ENCODE measurements at regions not wholly inside any gene's neighbourhood (a gene's known extent, or its start where the extent isn't known, plus 50 kb on each side); places are given as distances from the start of the nearest gene placed in this dataset.

DNA sequence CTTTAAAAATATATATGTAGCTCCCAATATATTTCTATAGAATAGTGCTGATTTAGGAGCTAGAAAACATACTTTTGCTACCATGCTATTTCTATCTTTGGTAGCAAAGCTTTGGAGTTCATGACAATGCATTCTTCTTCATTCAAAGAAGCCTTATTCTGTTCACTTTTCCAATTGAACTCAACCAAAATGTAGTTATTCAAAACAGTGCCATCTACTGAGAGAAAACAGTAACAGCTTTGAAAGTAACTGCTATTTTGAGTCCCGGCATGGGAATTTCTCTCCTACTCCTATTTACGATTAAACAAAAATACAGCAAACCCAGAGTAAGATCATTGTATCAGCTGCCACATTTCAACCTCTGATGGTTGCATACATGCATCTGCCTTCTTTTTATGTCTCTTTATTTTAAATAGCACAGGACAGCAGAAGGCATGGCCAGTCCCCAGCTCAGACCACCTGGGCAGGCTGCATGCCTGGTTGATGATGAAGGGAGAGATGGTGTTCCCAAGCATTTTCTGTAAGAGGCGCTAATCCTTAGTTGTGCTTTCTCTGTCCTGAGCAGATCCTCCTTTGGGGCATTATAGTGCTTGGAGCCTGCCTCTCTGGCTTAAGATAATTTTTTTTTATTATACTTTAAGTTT lies 69.7 kb upstream of the SULT1C3 start:
- ChIA-PET CTCF (interaction anchor here (0.8 to 1.9 kb wide), 8 partner anchors 9 to 1607 kb away, joined by 3 to 14 read pairs (median 3); no protein-coding TSS in a partner anchor), POLR2A (no interaction called here)
- DNase-seq (ENCODE audit: low read depth, low spot score): no peak
- no peak overlapping the region for H3K4me3 ChIP-seq (ENCODE audit: low read depth, low read length)
- TF ChIP-seq, protein P1, sequence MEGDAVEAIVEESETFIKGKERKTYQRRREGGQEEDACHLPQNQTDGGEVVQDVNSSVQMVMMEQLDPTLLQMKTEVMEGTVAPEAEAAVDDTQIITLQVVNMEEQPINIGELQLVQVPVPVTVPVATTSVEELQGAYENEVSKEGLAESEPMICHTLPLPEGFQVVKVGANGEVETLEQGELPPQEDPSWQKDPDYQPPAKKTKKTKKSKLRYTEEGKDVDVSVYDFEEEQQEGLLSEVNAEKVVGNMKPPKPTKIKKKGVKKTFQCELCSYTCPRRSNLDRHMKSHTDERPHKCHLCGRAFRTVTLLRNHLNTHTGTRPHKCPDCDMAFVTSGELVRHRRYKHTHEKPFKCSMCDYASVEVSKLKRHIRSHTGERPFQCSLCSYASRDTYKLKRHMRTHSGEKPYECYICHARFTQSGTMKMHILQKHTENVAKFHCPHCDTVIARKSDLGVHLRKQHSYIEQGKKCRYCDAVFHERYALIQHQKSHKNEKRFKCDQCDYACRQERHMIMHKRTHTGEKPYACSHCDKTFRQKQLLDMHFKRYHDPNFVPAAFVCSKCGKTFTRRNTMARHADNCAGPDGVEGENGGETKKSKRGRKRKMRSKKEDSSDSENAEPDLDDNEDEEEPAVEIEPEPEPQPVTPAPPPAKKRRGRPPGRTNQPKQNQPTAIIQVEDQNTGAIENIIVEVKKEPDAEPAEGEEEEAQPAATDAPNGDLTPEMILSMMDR (IDR thresholded peaks at IDR 0.05; ENCODE audit: insufficient read depth, low read length, missing control alignments): peak; percentile 48

DNA sequence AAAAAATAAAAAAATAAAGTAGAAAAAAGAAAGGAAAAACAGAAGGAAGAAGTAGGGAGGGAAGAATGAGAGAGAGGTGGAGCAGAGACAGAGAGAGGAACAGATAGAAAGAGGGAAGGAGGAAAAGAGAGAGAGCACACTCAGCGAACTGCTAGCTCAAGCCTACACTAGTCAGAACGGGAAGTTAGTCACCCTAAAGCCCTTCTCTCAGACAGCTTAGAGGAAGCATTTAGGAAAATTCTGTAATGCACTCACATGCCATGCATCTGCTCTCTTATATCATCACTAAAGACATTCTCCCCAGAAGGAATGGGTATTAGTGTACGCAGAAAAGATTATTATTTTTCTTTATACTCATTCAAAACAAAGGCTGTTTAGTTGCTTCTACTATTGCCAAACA lies 68.1 kb upstream of the SULT1C3 start:
- DNase-seq (ENCODE audit: low read depth, low spot score): no peak
- no peak overlapping the region for H3K4me3 ChIP-seq (ENCODE audit: low read depth, low read length)
- CTCF ChIA-PET: interaction anchor here (1.0 to 1.1 kb wide), 3 partner anchors 10 to 1533 kb away, joined by 3 to 5 read pairs (median 4); no protein-coding TSS in a partner anchor
- POLR2A ChIA-PET: no interaction called here
- TF ChIP-seq, protein P1 (IDR thresholded peaks at IDR 0.05; ENCODE audit: insufficient read depth, low read length, missing control alignments): no peak

DNA sequence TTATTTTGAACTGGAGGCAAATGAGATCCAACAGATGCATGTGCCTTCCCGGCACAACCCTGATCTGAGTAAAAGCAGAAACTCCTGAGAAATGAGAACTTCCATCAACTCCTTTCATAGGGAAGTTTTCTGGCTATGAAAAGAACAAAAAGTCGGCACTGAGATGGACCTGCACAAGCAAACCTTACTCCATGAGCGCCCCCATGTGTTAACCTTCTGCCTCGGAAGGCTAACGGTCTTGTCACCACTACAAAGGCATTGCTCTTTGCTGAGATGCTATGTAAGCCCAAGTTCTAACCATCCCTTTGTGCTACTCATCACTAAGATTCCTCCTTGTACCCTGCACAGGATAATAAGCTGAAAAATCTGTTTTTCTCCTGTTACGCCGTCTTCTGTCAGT lies 57.3 kb upstream of the SULT1C3 start:
- no peak overlapping the region for H3K4me3 ChIP-seq (ENCODE audit: low read depth, low read length)
- CTCF ChIA-PET: interaction anchor here (1.1 kb wide), 1 partner anchor 248 kb away, joined by 3 read pairs; no protein-coding TSS in a partner anchor
- POLR2A ChIA-PET: no interaction called here
- DNase-seq (ENCODE audit: low read depth, low spot score): no peak
- TF ChIP-seq, protein P1 (IDR thresholded peaks at IDR 0.05; ENCODE audit: insufficient read depth, low read length, missing control alignments): no peak

DNA sequence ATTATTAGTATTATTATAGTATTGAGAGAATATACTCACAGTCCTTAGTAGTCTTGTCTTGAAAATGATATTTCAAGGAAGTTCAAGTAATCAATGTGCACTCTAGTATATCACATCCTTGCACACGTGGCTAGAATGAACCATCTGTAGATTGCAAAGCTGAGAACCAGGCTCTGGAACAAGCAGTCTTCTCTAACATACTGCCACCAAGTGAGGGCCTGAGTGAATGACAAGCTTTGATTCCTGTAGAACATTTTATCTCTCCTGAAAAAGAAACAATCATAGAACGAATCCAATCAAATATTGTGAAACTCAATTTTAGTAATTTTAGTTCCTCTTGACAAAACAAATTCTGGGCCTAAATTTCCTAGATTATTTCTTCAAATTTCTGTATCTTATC lies 55.3 kb upstream of the SULT1C3 start:
- no peak for DNase-seq (ENCODE audit: low read depth, low spot score)

DNA sequence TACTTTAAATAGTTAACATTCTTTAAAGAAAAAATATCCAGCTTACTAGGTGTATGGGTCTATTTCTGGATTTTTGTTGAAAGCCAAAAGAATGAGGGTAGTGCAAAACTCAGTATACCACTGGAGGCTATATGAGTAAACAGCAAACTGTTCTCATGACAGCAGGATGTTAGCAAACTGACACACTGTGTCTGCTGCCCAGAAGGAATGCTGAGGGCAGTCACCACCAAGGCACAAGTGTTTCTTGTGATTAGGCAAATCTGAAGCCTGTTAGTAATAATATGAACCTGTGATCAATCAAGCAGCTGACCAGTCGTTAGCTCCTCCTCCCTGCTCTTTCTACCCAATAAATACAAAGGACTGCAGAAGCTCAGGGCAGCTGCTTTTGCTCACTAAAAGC lies 50.5 kb upstream of the SULT1C3 start:
- H3K4me3 ChIP-seq (ENCODE audit: low read depth, low read length): no peak overlapping the region
- CTCF ChIA-PET: interaction anchor here (1.0 to 1.5 kb wide), 2 partner anchors 10 to 1551 kb away, joined by 3 read pairs; no protein-coding TSS in a partner anchor
- POLR2A ChIA-PET: no interaction called here
- TF ChIP-seq, protein P1 (IDR thresholded peaks at IDR 0.05; ENCODE audit: insufficient read depth, low read length, missing control alignments): no peak
- no peak for DNase-seq (ENCODE audit: low read depth, low spot score)

More for the DNA sequence above, 55.3 kb upstream of the SULT1C3 start:
- TF ChIP-seq, protein P1 (IDR thresholded peaks at IDR 0.05; ENCODE audit: insufficient read depth, low read length, missing control alignments): peak; percentile 38
- ChIA-PET CTCF (interaction anchor here (1.0 to 2.1 kb wide), 6 partner anchors 10 to 1549 kb away, joined by 3 to 9 read pairs (median 4); no protein-coding TSS in a partner anchor), POLR2A (no interaction called here)
- no peak overlapping the region for H3K4me3 ChIP-seq (ENCODE audit: low read depth, low read length)
